ENCODE measurements at regions not wholly inside any gene's neighbourhood (a gene's known extent, or its start where the extent isn't known, plus 50 kb on each side); places are given as distances from the start of the nearest gene placed in this dataset.

- DNase-seq: no peak
These were observed 132.5 kb upstream of the KAZN start for GRCh38 chr1:14466006-14466405.

GRCh38 chr1:14467112-14467511 is 131.4 kb upstream of the KAZN start:
- DNase-seq: no peak

GRCh38 chr1:14468751-14469150 is 129.7 kb upstream of the KAZN start:
- no peak for DNase-seq

GRCh38 chr1:14470802-14471201 is 127.7 kb upstream of the KAZN start:
- no peak for DNase-seq

- DNase-seq: no peak
These were observed 123.6 kb upstream of the KAZN start for GRCh38 chr1:14474856-14475255.

- no peak for DNase-seq
These were observed 122.1 kb upstream of the KAZN start for GRCh38 chr1:14476170-14476955.

- DNase-seq: no peak
These were observed 120.4 kb upstream of the KAZN start for GRCh38 chr1:14478120-14478519.

GRCh38 chr1:14479865-14480264 is 118.6 kb upstream of the KAZN start:
- DNase-seq: no peak

GRCh38 chr1:14482784-14483450 is 115.6 kb upstream of the KAZN start:
- DNase-seq: no peak

- DNase-seq: no peak
These were observed 113.2 kb upstream of the KAZN start for GRCh38 chr1:14485285-14485684.

- DNase-seq: no peak
These were observed 111.9 kb upstream of the KAZN start for GRCh38 chr1:14486401-14487201.

- no peak for DNase-seq
These were observed 110.8 kb upstream of the KAZN start for GRCh38 chr1:14487671-14488070.

- DNase-seq: no peak
These were observed 103.6 kb upstream of the KAZN start for GRCh38 chr1:14494911-14495310.

GRCh38 chr1:14495381-14495780 is 103.1 kb upstream of the KAZN start:
- no peak for DNase-seq

- no peak for DNase-seq
These were observed 102.5 kb upstream of the KAZN start for GRCh38 chr1:14495996-14496395.

GRCh38 chr1:14498839-14499238 is 99.6 kb upstream of the KAZN start:
- no peak for DNase-seq

GRCh38 chr1:14499312-14500040 is 99.0 kb upstream of the KAZN start:
- DNase-seq: no peak

- DNase-seq: no peak
These were observed 98.4 kb upstream of the KAZN start for GRCh38 chr1:14500041-14500440.

GRCh38 chr1:14500912-14501311 is 97.6 kb upstream of the KAZN start:
- no peak for DNase-seq

GRCh38 chr1:14504517-14504916 is 94.0 kb upstream of the KAZN start:
- DNase-seq: no peak

GRCh38 chr1:14506471-14507255 is 91.8 kb upstream of the KAZN start:
- DNase-seq: no peak

- DNase-seq: no peak
These were observed 91.2 kb upstream of the KAZN start for GRCh38 chr1:14507262-14507661.
